H1 (cell line): ENCODE measurements at regions not wholly inside any gene's neighbourhood (a gene's known extent, or its start where the extent isn't known, plus 50 kb on each side); places are given as distances from the start of the nearest gene placed in this dataset.

Source experiments
- CTCF ChIA-PET: fragments of 300-600 bp; sonication (Branson Sonifier 250); formaldehyde crosslinking; loops from one replicate; lab custom pipeline; 2021; ENCODE audit not compliant: partially characterized antibody; lab: Charles Lee
- POLR2A ChIA-PET: fragments of 300-600 bp; sonication (Branson Sonifier 250); formaldehyde crosslinking; loops from one replicate; lab custom pipeline; 2021; ENCODE audit warnings: inconsistent platforms; ENCODE audit not compliant: partially characterized antibody; lab: Charles Lee
- DNase-seq, 2 experiments: peaks; one replicate each; pipeline versions ENCODE4 v3.0.0 to v3.0.0-alpha.2; 2010 to 2022; ENCODE audit warnings: low spot score in 2 of 2, low read depth in 1 of 2, mixed read lengths in 1 of 2
- FAIRE-seq: peaks from 2 replicates; lab custom pipeline; 2011; peaks lifted over from hg19 to GRCh38; lab: Jason Lieb, UNC
- H2AFZ ChIP-seq: 2 replicates; pipeline ENCODE4 v1.8.1; 2012; ENCODE audit warnings: low read length, inconsistent platforms
- H2AK5ac ChIP-seq: 2 replicates; pipeline ENCODE4 v1.6.1; 2013; ENCODE audit warnings: low read depth, low read length
- H2BK120ac ChIP-seq: replicated peaks from 2 replicates; pipeline ENCODE3; 2013; ENCODE audit warnings: low read depth, low read length, inconsistent platforms
- H2BK12ac ChIP-seq: 2 replicates; pipeline ENCODE4 v1.6.1; 2013; ENCODE audit warnings: low read depth, low read length
- H2BK15ac ChIP-seq: 2 replicates; pipeline ENCODE4 v1.6.1; 2013; ENCODE audit warnings: low read length
- H2BK20ac ChIP-seq: 2 replicates; pipeline ENCODE4 v1.6.1; 2013; ENCODE audit warnings: low read length
- H2BK5ac ChIP-seq: 2 replicates; pipeline ENCODE4 v1.6.1; 2013; ENCODE audit warnings: low read depth, low read length
- H3K14ac ChIP-seq: 2 replicates; pipeline ENCODE4 v1.6.1; 2013; ENCODE audit warnings: inconsistent platforms; ENCODE audit not compliant: insufficient read length
- H3K18ac ChIP-seq: 2 replicates; pipeline ENCODE4 v1.6.1; 2013; ENCODE audit warnings: low read length; ENCODE audit errors: extremely low read depth
- H3K23ac ChIP-seq: 2 replicates; pipeline ENCODE4 v1.6.1; 2013; ENCODE audit warnings: inconsistent platforms; ENCODE audit not compliant: insufficient read length
- H3K23me2 ChIP-seq: 2 replicates; pipeline ENCODE4 v1.6.1; 2013; ENCODE audit warnings: low read depth, low read length
- H3K27ac ChIP-seq: 2 replicates; pipeline ENCODE4 v1.6.1; 2011; ENCODE audit warnings: low read depth, low read length, inconsistent platforms
- H3K27me3 ChIP-seq, 4 experiments: replicated peaks in 1 of 4; 1 replicate in 1 of 4; 2 replicates in 3 of 4; pipeline versions ENCODE4 v1.6.1 to v1.8.1; 2011 to 2013; ENCODE audit warnings: low read length in 3 of 4, mild to moderate bottlenecking in 3 of 4, inconsistent platforms in 2 of 4, mixed read lengths in 2 of 4, moderate library complexity in 1 of 4; ENCODE audit not compliant: control insufficient read depth in 3 of 4, insufficient read depth in 3 of 4; ENCODE audit errors: extremely low read depth in 1 of 4
- H3K36me3 ChIP-seq, 4 experiments: 2 replicates each; pipeline versions ENCODE4 v1.6.1 to v1.8.1; 2011 to 2013; ENCODE audit warnings: mild to moderate bottlenecking in 4 of 4, low read length in 3 of 4, moderate library complexity in 2 of 4, control low read depth in 1 of 4, inconsistent platforms in 1 of 4; ENCODE audit not compliant: insufficient read depth in 4 of 4, control insufficient read depth in 2 of 4
- H3K4ac ChIP-seq: replicated peaks from 2 replicates; pipeline ENCODE3; 2013; ENCODE audit warnings: low read length, low read depth, mixed read lengths, inconsistent platforms; ENCODE audit not compliant: insufficient read length
- H3K4me1 ChIP-seq, 4 experiments: replicated peaks in 1 of 4; 1 replicate in 1 of 4; 2 replicates in 3 of 4; pipeline versions ENCODE4 v1.6.1 to v1.8.1; 2011 to 2013; ENCODE audit warnings: low read length in 3 of 4, inconsistent platforms in 2 of 4, mixed read lengths in 1 of 4; ENCODE audit not compliant: insufficient read depth in 4 of 4, control insufficient read depth in 3 of 4
- H3K4me2 ChIP-seq, 2 experiments: 2 replicates each; pipeline versions ENCODE4 v1.6.1 to v1.8.1; 2011 to 2013; ENCODE audit warnings: low read depth in 2 of 2, low read length in 2 of 2, control low read depth in 1 of 2, inconsistent platforms in 1 of 2, mild to moderate bottlenecking in 1 of 2; ENCODE audit not compliant: insufficient read depth in 1 of 2
- H3K4me3 ChIP-seq, 4 experiments: fragments of 200-600, 300-600 bp in 1 of 4; sonication (generic), shearing (Covaris generic), sonication (Bioruptor Twin) in 1 of 4; 2 replicates each; pipeline versions ENCODE4 v1.5.1 to v1.8.1; 2011 to 2016; ENCODE audit warnings: low read length in 4 of 4, low read depth in 3 of 4, control low read depth in 2 of 4, inconsistent platforms in 2 of 4, mild to moderate bottlenecking in 2 of 4, mixed read lengths in 1 of 4, moderate library complexity in 1 of 4; ENCODE audit not compliant: insufficient read depth in 2 of 4; ENCODE audit errors: extremely low read depth in 1 of 4
- H3K56ac ChIP-seq: replicated peaks from 2 replicates; pipeline ENCODE3; 2013; ENCODE audit warnings: low read depth, mild to moderate bottlenecking, mixed read lengths, low read length, inconsistent platforms; ENCODE audit not compliant: insufficient read length
- H3K79me1 ChIP-seq: 2 replicates; pipeline ENCODE4 v1.6.1; 2013; ENCODE audit warnings: low read depth, low read length, control low read depth
- H3K79me2 ChIP-seq, 2 experiments: 2 replicates each; pipeline versions ENCODE4 v1.6.1 to v1.8.1; 2012 to 2013; ENCODE audit warnings: low read length in 2 of 2, mild to moderate bottlenecking in 2 of 2, inconsistent platforms in 1 of 2; ENCODE audit not compliant: insufficient read depth in 2 of 2, control insufficient read depth in 1 of 2
- H3K9ac ChIP-seq, 4 experiments: replicated peaks in 1 of 4; 1 replicate in 1 of 4; 2 replicates in 3 of 4; pipeline versions ENCODE4 v1.6.1 to v1.8.1; 2011 to 2013; ENCODE audit warnings: low read depth in 3 of 4, low read length in 3 of 4, control low read depth in 2 of 4, mild to moderate bottlenecking in 2 of 4, moderate library complexity in 2 of 4, inconsistent platforms in 1 of 4; ENCODE audit errors: extremely low read depth in 1 of 4
- H3K9me3 ChIP-seq, 2 experiments: 2 replicates each; pipeline versions ENCODE4 v1.6.1 to v1.8.1; 2012 to 2013; ENCODE audit warnings: mild to moderate bottlenecking in 2 of 2, moderate library complexity in 2 of 2, control low read depth in 1 of 2, inconsistent platforms in 1 of 2, low read depth in 1 of 2, low read length in 1 of 2, mixed read lengths in 1 of 2; ENCODE audit not compliant: insufficient read depth in 2 of 2
- H4K20me1 ChIP-seq, 2 experiments: replicated peaks in 1 of 2; 2 replicates each; pipeline versions ENCODE3 to v1.8.1; 2011 to 2013; ENCODE audit warnings: inconsistent platforms in 2 of 2, low read length in 2 of 2, mild to moderate bottlenecking in 1 of 2; ENCODE audit not compliant: insufficient read depth in 2 of 2, control insufficient read depth in 1 of 2
- H4K5ac ChIP-seq: 2 replicates; pipeline ENCODE4 v1.6.1; 2013; ENCODE audit warnings: low read length, low read depth, mixed read lengths, inconsistent platforms; ENCODE audit not compliant: insufficient read length
- H4K8ac ChIP-seq: 2 replicates; pipeline ENCODE4 v1.8.0; 2013; ENCODE audit warnings: mild to moderate bottlenecking, moderate library complexity, low read length, inconsistent platforms; ENCODE audit not compliant: insufficient read depth; ENCODE audit errors: extremely low read depth
- H4K91ac ChIP-seq: replicated peaks from 2 replicates; pipeline ENCODE3; 2013; ENCODE audit warnings: low read length, mixed read lengths, inconsistent platforms; ENCODE audit not compliant: insufficient read length
- ASH2L ChIP-seq: fragments of 200-600, 300-600 bp; sonication (generic); IDR thresholded peaks from one replicate; pipeline ENCODE4 v1.7.1; 2017; ENCODE audit warnings: low read length
- BCL11A ChIP-seq, 2 experiments: IDR thresholded peaks; one replicate each; pipeline ENCODE4 v1.6.1; 2011; ENCODE audit warnings: low read depth in 2 of 2, low read length in 2 of 2, mild to moderate bottlenecking in 2 of 2
- CHD1 ChIP-seq: IDR thresholded peaks from 2 replicates; pipeline ENCODE4 v1.6.1; 2012; ENCODE audit warnings: low read depth, low read length, improper control_type of control experiment
- GABPA ChIP-seq: IDR thresholded peaks from 2 replicates; pipeline ENCODE4 v1.6.1; 2011; ENCODE audit warnings: mild to moderate bottlenecking, low read length, moderate library complexity, borderline replicate concordance; ENCODE audit not compliant: insufficient read depth
- GTF2F1 ChIP-seq: IDR thresholded peaks from 2 replicates; pipeline ENCODE4 v1.6.1; 2012; ENCODE audit warnings: low read depth, low read length, improper control_type of control experiment, borderline replicate concordance
- KDM1A ChIP-seq: fragments of 200-600, 300-600 bp; sonication (generic); IDR thresholded peaks from 2 replicates; pipeline ENCODE4 v1.7.1; 2016; ENCODE audit warnings: mild to moderate bottlenecking, low read length, borderline replicate concordance
- KDM5A ChIP-seq: fragments of 200-600 bp; IDR thresholded peaks from 2 replicates; pipeline ENCODE4 v1.7.1; 2012; ENCODE audit warnings: mild to moderate bottlenecking, low read length, inconsistent platforms, mixed read lengths
- RFX5 ChIP-seq: IDR thresholded peaks from 2 replicates; pipeline ENCODE4 v1.6.1; 2011; ENCODE audit warnings: low read depth, low read length, improper control_type of control experiment, borderline replicate concordance
- SAP30 ChIP-seq: fragments of 300-600 bp; sonication (generic); IDR thresholded peaks from 2 replicates; pipeline ENCODE4 v1.7.1; 2012; ENCODE audit warnings: low read length, moderate library complexity, mild to moderate bottlenecking, inconsistent platforms; ENCODE audit not compliant: insufficient read depth, insufficient replicate concordance
- SIRT6 ChIP-seq: IDR thresholded peaks from one replicate; pipeline ENCODE4 v1.7.1; 2012; ENCODE audit warnings: low read length, inconsistent platforms
- SP1 ChIP-seq: IDR thresholded peaks from 2 replicates; pipeline ENCODE4 v1.6.1; 2011; ENCODE audit warnings: low read depth, low read length
- TAF7 ChIP-seq: optimal IDR thresholded peaks from 2 replicates; pipeline ENCODE3; 2011; ENCODE audit warnings: low read depth, mild to moderate bottlenecking, inconsistent platforms, low read length, moderate library complexity, borderline replicate concordance
- WGBS, 2 experiments: shearing (Covaris generic) in 1 of 2; methylation state at CpG; one replicate each; pipeline versions ENCODE4 v1.1.6 to v1.1.7; 2013 to 2015; ENCODE audit warnings: low lambda C conversion rate in 2 of 2, mixed read lengths in 2 of 2, inconsistent platforms in 1 of 2, low coverage in 1 of 2, missing lambda C conversion rate in 1 of 2; ENCODE audit not compliant: insufficient replicate concordance in 2 of 2, insufficient coverage in 1 of 2, insufficient read length in 1 of 2; ENCODE audit errors: extremely low coverage in 1 of 2, missing lambda C conversion rate in 1 of 2; 5-methylcytosine and 5-hydroxymethylcytosine counted together
- TF ChIP-seq, protein P1 (sequence below): IDR thresholded peaks from 2 replicates; pipeline ENCODE4 v1.6.1; 2012; ENCODE audit warnings: inconsistent platforms
- TF ChIP-seq, protein P2 (sequence below): IDR thresholded peaks from 2 replicates; pipeline ENCODE4 v1.6.1; 2011; ENCODE audit warnings: low read length, improper control_type of control experiment

DNA sequence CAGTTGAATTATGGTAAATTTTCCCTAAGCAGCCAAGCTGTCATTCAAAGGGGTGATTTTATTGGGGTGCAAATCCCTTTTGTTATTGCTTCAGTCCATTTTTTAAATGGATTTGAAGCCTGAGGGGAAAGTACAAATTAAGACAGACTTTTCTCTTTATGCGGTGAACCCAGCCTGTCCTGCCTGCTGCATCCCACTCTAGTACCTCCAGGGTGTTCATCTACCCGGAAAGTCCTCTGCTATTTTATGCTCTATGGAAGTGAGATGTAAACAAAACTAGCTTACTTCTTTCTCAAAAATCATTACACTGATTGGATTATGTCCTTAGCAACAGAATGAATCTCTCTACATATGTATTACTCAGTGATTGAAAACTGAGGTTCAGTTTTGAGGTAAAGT, 1088.9 kb upstream of the CITED2 start:
- peaks cover 0 to 9% of the 10 kb centered on the region in 2 experiments; a peak in 1 of 4 replicates for H3K9me3 ChIP-seq
- TF ChIP-seq, protein P1, sequence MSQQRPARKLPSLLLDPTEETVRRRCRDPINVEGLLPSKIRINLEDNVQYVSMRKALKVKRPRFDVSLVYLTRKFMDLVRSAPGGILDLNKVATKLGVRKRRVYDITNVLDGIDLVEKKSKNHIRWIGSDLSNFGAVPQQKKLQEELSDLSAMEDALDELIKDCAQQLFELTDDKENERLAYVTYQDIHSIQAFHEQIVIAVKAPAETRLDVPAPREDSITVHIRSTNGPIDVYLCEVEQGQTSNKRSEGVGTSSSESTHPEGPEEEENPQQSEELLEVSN = no peak
- TF ChIP-seq SP1 = no peak
- no peak for TF ChIP-seq TAF7
- no peak for TF ChIP-seq KDM5A
- no peak for TF ChIP-seq SIRT6
- no peak for TF ChIP-seq CHD1
- TF ChIP-seq BCL11A (IDR thresholded peaks at IDR 0.05; ENCODE audit: low read depth in 2 of 2, low read length in 2 of 2) = no peak
- no peak for TF ChIP-seq RFX5
- TF ChIP-seq SAP30 = no peak
- TF ChIP-seq GTF2F1 = no peak
- TF ChIP-seq, protein P2, sequence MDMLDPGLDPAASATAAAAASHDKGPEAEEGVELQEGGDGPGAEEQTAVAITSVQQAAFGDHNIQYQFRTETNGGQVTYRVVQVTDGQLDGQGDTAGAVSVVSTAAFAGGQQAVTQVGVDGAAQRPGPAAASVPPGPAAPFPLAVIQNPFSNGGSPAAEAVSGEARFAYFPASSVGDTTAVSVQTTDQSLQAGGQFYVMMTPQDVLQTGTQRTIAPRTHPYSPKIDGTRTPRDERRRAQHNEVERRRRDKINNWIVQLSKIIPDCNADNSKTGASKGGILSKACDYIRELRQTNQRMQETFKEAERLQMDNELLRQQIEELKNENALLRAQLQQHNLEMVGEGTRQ = no peak
- TF ChIP-seq GABPA = no peak
- TF ChIP-seq KDM1A = no peak
- TF ChIP-seq ASH2L = no peak

More for the DNA sequence above, 1088.9 kb upstream of the CITED2 start:
- no peak overlapping the region for H4K5ac ChIP-seq
- H3K18ac ChIP-seq = no peak overlapping the region
- DNase-seq (no peak), FAIRE-seq (no peak)
- H2BK12ac ChIP-seq = no peak overlapping the region
- no peak overlapping the region for H2BK120ac ChIP-seq
- no peak overlapping the region for H3K27ac ChIP-seq
- CTCF ChIA-PET = no interaction called here
- H3K23ac ChIP-seq = no peak overlapping the region
- no peaks in the 10 kb centered on the region; a peak in 1 of 8 replicates for H3K36me3 ChIP-seq
- no peaks in the 10 kb centered on the region for H4K20me1 ChIP-seq
- H3K9ac ChIP-seq = no peak overlapping the region
- no peaks in the 10 kb centered on the region for H3K23me2 ChIP-seq
- no peak overlapping the region for H3K4me3 ChIP-seq
- H3K27me3 ChIP-seq = no peaks in the 10 kb centered on the region
- no peak overlapping the region for H3K14ac ChIP-seq
- no peak overlapping the region for H2BK5ac ChIP-seq
- H3K79me1 ChIP-seq = no peaks in the 10 kb centered on the region
- H3K4me1 ChIP-seq = no peaks in the 10 kb centered on the region; a peak in 1 of 7 replicates
- POLR2A ChIA-PET = no interaction called here
- H2AFZ ChIP-seq = no peak overlapping the region
- H4K8ac ChIP-seq = no peak overlapping the region
- no peak overlapping the region for H3K4ac ChIP-seq
- H3K56ac ChIP-seq = no peak overlapping the region
- H2BK15ac ChIP-seq = no peak overlapping the region
- H3K79me2 ChIP-seq = no peaks in the 10 kb centered on the region
- 89% methylated on average over 2 of the region's 2 CpGs; no CpG with 5 or more reads in 1 of the 2 experiments for WGBS, 2 experiments
- no peak overlapping the region for H3K4me2 ChIP-seq
- no peak overlapping the region for H2AK5ac ChIP-seq
- no peak overlapping the region for H4K91ac ChIP-seq
- no peak overlapping the region for H2BK20ac ChIP-seq
